ENCODE measurements at regions not wholly inside any gene's neighbourhood (a gene's known extent, or its start where the extent isn't known, plus 50 kb on each side); places are given as distances from the start of the nearest gene placed in this dataset.
"Not testable (repeated sequence)": the region's sequence is repeated elsewhere in the genome, so short reads cannot be mapped to it uniquely, and the experiment has no call there.

DNA sequence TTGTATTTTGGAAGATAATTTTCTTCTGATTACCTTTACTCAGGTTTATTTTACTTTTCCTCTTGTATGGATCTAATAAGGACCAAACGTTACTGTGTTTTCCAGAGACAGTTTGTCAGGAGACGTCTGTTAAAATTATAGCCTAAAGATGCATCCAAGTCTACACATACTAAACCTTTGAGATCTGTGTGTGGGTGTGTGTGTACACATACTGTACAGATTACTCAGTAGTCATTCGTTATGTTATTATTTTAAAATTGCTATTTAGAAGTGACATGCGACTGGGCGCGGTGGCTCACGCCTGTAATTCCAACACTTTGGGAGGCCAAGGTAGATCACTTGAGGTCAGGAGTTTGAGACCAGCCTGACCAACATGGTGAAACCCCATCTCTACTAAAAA, 51.6 kb upstream of the CNTLN start:
- DNase-seq (ENCODE audit: low read depth in 4 of 4, low spot score in 3 of 4): no peak

DNA sequence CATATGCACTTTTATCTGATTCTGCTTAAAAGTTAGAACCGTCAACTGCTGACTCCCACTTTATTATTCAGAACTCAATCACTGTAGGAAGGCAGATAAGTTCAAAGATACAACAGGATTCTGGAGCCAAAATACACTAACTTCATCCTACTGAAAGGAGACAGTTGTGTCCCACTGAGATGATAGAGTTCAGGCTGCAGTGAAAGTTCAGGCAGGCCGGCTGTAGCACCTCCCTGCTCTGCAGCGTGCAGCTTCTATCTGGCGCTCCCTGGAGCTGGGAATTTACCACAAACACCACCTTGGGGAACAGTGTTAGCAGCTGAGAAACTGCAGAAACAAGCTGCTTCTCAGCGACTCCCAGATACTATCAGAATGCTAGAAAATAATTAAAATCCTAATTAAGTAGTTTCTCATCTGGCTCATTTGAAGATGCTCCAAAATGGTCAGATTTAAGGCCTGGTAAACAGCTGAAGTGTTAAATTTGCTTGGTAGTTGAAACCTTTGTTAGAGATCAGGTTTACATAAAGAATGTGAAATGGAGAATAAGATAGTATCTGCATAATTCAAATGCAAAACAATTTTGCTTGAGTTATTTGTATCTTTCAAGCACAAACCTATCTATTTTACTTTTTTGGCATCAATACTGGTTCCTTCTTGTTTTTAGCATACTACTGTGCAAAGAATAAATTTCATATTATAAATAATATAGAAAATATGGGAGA, 52.3 kb upstream of the CNTLN start:
- no peak for DNase-seq (ENCODE audit: low read depth in 4 of 4, low spot score in 3 of 4)

DNA sequence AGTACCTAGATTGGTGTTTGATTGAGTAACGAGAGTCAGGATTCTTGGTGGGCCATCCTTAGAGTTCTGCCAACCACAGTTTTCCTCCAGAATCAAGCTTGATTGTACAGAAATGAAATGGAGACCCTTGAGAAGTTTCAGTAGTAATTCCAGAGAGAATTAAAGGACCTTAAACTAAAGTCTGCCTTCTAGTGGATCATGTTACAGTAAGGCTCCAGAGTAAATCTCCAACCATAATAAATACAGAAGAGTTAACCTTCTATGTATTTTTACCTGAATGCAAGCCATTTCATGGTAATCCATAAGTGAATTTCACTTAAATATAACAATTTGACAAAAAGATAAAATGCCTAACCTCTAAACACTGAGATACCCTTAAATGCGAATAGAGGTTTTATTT, 53.0 kb upstream of the CNTLN start:
- no peak for DNase-seq (ENCODE audit: low read depth in 4 of 4, low spot score in 3 of 4)

DNA sequence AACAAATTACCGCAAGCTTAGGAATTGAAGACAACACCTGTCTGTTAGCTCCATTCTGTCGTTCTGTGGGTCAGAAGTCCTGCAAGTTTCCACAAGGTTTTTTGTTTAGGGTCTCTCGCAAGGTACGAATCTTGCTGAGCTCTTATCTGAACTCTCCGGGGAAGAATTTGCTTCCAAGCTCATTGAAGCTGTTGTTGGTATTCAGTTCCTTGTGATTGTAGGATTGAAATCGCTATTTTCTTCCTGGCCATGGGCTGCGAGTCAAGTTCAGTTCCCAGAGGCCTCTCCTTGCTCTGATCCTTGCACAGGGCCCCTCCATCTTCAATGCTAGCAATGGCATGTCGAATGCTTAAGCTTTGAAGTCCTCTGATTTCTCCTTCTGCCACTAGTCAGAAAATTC, 53.5 kb upstream of the CNTLN start:
- DNase-seq (ENCODE audit: low read depth in 4 of 4, low spot score in 3 of 4): no peak

DNA sequence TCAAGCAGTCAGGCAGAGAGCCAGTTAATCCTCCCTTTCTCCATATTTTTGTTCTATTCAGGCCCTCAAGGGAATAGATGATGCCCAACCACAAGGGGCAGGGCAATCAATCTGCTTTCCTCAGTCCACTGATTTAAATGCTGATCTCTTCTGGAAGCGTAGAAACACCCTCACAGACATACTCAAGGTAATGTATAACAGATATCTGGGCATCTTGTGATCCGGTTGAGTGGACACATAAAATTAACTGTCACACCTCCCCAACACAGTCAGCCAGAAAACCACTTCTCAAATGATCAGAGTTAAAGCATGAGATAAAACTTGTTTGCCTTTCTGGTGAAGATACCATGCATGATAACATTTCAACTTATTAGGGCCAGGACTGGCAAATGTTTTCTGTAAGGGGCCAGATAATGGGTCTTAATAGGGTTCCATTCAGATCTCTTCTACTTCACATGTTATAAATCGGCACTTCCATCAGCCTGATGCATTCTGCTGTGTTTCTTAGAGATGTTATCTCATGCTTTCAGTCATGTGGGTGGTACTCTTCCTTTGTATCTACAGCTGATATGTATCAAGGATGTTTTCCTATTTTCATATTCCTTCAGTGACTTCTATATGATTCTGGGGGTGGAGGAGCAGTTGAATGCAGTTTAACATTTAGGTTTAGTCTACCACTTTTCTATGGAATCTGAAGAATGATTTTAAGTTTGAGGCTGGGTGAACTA, 58.9 kb upstream of the CNTLN start:
- DNase-seq (ENCODE audit: low read depth in 4 of 4, low spot score in 3 of 4): no peak

DNA sequence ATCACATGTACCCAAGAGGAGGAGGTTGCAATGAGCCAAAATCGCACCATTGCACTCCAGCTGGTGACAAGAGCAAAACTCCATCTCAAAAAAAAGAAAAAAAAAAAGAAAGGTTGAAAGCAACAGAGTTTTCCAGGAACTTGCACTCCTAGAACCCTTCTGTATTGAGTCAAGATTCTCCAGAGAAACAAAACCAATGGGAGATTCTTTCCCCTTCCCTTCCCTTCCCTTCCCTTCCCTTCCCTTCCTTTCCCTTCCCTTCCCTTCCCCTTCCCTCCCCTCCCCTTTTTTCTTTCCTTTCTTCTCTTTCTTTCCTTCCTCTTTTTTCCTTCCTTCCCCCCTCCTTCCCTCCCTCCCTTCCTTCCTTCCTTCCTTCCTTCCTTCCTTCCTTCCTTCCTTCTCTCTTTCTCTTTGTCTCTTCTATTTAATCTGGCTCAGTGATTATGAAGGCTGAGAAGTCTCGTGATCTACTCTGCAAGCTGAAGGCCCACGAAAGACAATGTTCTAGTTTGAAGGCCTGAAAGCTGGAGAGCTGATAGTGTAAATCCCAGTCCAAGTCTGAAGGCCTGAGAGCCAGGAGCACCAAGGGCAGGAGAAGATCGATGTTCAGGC, 59.6 kb upstream of the CNTLN start:
- no peak for DNase-seq (ENCODE audit: low read depth in 4 of 4, low spot score in 3 of 4)

DNA sequence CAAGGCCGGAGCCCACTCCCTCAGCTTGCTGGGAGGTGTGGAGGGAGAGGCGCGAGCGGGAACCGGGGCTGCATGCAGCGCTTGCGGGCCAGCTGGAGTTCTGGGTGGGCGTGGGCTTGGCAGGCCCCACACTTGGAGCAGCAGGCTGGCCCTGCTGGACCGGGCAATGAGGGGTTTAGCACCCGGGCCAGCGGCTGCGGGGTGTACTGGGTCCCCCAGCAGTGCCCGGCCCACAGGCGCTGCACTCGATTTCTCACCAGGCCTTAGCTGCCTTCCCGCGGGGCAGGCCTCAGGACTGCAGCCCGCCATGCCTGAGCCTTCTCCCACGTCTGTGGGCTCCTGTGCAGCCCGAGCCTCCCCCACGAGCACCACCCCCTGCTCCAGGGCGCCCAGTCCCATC, 62.3 kb upstream of the CNTLN start:
- not testable (repeated sequence) for DNase-seq (ENCODE audit: low read depth in 4 of 4, low spot score in 3 of 4)

DNA sequence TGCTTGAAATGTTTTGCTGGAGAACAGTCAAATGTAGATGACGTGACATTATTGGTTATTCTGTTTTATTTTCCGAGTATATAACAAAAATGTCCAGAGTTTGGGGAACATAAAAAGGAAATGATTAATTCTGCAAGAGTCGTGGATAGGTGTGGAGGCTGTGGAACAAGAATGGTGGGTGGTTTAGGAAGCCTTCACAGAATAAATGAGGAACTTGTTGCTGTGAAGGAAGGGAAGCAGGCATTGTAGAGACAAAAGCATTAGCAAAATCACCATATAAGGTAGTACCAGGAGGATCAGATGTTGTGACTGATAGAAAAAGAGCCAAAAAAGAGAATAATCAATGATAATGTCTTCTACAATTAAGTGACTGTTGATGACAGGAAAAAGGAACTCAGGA, 66.2 kb upstream of the CNTLN start:
- no peak for DNase-seq (ENCODE audit: low read depth in 4 of 4, low spot score in 3 of 4)

DNA sequence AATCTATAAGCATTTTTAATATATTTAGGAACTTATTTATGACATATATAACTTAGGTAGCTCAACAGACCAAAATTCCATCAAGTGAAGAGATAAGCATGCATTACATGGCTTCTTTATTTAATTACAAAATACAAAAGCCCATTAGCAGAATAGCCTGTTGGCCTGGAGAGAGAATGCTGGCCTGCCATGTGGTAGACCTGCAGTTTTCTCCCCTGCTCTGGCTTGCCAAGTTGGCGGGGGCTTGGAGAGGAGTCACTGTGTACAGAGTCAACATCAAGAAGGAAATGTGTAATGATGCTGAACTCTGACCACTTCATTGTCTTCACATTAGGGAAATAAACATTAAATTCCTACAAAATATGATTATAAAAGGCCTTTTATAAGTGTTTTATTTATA, 69.8 kb upstream of the CNTLN start:
- no peak for DNase-seq (ENCODE audit: low read depth in 4 of 4, low spot score in 3 of 4)

DNA sequence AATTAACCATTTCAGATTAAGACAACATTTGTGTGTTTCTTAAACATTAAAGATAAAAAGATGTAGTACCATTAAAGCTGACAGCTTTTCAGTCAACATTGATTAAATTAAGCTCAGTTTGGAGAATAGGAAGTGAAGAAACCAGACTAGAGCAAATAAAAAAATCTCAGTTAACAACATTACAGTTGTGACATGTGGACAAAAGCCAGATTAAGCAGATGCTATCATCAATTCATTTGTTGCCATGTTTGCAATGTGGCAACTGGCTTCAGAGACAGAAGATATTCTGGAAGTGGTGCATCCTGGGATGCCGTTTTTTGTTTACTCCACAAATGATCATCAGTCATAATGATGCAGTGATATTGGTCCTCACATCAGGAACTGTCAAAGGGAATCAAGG, 70.3 kb upstream of the CNTLN start:
- DNase-seq (ENCODE audit: low read depth in 4 of 4, low spot score in 3 of 4): no peak

DNA sequence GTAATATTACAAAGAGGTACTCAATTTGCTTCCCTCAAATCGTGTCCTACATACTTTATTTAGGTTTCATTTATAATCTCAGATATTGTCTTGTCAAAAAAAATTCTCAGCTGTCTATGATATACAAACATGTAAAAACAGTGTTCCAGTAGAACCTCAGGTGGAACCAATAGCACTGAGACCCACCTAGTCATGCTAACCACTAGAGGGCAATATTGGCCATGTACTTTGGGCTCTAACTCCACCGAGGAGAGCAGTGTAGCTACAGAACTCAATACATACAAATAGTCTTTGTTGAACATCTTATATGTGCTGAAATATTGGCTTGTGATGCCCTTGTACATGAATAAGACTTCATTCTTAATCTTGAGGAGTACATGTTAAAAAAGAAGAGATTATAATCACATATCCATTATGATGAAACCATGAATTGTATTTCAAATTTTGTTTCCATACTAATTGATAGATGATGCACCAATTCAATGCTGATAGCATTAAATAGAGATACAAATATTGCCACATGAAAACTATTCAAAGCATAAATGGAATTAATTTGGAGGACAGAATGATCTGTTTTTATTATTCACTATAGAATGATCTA, 71.2 kb upstream of the CNTLN start:
- no peak for DNase-seq (ENCODE audit: low read depth in 4 of 4, low spot score in 3 of 4)

DNA sequence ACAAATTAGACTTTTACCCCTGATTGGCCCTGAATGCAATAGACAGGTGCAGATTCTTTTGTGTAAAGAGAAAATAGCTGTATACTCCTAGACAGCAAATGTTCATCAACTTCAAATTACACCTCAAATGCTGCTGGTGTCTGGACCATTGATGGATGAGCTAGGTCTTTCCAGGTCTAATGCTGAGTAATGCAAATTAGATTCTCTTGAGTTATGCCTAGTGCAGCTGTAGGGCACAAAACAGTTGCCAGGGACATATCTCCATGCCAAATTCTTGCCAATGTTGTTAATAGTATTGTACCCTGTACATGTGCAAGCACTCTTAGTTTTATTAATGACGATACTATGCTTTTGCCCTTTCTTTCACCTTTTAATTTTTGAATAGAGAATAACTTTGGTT, 72.3 kb upstream of the CNTLN start:
- no peak for DNase-seq (ENCODE audit: low read depth in 4 of 4, low spot score in 3 of 4)

DNA sequence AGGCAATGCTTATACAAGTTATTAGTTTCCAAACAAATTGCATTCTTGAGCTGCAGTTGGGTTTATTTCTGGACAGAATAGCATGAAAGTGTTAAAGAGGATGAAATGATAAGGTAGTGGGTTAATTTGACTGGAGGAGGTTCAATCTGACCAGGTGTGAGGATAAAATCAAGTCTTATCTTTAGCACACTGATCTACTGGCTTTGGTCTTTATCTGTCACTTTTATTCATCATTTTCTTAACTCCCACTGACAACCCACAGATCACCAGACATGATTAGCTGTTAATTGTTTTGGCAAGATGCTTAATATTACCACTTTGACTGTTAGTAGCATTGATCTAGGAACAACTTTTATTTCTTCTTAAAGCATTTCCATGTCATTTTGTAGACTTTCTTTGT, 74.4 kb upstream of the CNTLN start:
- DNase-seq (ENCODE audit: low read depth in 4 of 4, low spot score in 3 of 4): no peak

DNA sequence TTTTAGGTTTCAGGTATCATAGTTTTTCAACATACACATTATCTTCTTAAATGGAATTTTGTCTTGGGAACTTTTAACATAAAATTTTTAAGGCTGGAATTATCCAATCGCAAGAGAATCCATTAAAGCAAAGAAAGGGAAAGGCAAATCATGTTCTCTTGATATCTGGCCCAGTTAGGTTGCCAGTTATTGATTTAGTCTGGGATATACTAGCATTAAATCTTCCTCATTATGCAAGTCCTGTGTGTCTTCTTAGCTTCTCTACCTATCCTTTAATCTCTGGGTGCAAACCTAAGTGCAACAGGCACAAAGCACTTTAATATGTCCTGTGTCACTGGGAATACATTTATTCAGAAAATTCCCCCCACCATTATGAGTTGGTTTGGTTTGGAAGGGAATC, 75.4 kb upstream of the CNTLN start:
- no peak for DNase-seq (ENCODE audit: low read depth in 4 of 4, low spot score in 3 of 4)

DNA sequence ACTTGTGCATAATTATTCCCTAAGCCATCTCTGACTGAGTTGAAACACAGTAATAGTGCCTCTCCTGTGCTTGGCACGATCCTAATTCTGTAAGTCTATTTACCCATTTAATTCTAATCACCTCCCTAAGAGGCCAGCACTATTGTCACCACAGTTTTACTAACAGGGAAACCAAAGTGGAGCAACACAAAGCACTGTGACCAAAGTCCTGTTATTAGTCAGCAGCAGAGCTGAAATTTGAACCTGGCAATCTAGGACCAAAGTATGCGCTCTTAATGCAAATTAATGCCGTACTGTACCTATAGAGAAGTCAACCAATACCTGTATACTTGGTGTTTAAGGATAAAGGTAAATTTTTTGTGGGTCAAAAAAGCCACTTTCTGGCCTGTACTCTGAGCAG, 77.1 kb upstream of the CNTLN start:
- DNase-seq (ENCODE audit: low read depth in 4 of 4, low spot score in 3 of 4): no peak

DNA sequence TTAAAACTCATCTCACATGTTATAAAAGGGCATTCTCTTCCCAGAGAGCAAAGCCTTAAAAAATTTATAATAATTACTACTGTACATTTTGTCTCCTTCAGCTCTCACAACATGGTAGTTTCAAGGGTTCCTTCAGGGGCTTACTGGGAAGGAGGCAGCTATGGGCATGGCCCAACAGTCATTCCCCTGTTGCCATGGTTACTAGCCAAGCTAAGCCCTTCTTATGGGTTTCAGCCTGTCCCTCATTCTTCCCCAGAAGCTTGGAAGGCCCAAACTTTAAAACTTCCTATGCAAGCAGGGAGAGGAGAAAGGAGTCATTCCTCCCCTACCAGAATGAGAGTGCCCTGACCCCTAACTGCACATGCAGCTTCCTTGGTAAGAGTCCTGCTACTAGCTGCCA, 82.2 kb upstream of the CNTLN start:
- no peak for DNase-seq (ENCODE audit: low read depth in 4 of 4, low spot score in 3 of 4)

DNA sequence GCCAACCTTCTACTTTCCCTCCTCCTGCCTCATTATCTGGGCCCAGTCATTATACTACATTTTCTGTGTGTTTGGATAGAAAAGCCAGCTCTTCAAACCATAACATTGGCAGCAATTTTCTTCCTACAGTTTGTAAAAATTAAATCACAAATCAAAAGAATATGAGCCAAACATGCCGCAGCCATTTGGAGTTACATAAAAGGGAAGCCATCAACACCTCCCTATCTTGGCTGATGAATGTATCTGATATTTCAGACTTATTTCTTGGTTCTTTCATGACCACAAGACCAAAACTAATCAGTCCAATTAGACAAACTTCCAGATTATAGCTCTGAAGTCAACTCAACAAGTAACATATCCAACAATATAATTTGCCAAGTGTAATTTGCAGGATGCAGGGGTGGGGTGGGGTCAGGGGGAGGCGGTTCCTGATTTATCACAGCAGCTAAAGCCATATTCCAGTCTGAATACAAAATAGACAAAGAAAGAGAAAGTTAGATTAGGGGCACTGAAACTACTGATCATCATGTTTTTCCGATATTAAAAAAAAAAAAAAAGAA, 89.4 kb upstream of the CNTLN start:
- no peak for DNase-seq (ENCODE audit: low read depth in 4 of 4, low spot score in 3 of 4)

DNA sequence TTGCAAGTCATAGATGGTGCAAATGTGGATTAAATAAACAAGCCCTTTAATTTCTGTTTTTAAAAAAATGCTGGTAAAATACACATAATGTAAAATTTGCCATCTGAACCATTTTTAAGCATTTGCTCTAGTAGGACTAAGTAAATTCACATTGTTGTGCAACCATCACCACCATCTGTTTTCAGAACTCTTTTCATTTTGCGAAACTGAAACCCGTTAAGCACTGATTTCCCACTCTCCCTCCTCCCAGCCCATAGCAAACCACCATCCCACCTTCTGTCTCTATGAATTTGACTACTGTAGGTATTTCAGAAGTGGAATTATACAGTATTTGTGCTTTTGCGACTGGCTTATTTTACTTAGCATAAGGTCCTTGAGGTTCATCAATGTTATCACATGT, 103.3 kb upstream of the CNTLN start:
- DNase-seq (ENCODE audit: low read depth in 4 of 4, low spot score in 3 of 4): no peak

DNA sequence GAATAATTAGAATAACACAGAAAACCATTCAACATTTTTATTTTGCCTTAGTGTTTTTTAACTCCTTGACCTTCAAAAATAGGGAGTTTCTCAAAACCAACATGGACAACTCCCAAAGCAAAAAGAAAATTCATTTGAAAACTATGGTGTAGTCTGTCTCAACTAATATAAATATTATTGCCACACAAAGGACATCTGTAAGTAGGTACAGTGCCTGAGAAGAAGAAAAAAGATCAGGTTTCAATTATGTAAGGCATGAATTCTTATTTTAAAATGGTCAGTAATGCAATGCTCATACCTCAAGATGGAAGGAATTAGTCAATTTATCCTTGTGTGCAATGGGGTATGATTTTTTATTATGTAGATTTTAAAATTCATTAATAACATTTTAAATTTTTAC, 109.6 kb upstream of the CNTLN start:
- DNase-seq (ENCODE audit: low read depth in 4 of 4, low spot score in 3 of 4): no peak

DNA sequence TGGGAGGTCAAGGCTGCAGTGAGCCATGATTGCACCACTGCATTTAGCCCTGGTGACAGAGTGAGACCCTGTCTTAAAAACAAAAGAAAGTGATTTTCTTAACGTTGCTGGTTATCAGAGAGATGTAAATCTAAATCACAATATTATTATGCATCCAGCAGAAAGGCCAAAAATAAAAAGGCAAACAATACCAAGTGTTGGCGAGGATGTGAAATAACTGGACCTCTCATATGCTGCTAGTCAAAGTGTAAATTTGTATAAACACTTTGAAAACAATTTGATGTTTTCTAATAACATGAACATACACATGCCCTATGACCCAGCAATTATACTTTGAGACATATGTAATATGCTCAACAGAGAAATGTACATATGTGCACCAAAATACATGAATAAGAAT, 110.7 kb upstream of the CNTLN start:
- no peak for DNase-seq (ENCODE audit: low read depth in 4 of 4, low spot score in 3 of 4)

DNA sequence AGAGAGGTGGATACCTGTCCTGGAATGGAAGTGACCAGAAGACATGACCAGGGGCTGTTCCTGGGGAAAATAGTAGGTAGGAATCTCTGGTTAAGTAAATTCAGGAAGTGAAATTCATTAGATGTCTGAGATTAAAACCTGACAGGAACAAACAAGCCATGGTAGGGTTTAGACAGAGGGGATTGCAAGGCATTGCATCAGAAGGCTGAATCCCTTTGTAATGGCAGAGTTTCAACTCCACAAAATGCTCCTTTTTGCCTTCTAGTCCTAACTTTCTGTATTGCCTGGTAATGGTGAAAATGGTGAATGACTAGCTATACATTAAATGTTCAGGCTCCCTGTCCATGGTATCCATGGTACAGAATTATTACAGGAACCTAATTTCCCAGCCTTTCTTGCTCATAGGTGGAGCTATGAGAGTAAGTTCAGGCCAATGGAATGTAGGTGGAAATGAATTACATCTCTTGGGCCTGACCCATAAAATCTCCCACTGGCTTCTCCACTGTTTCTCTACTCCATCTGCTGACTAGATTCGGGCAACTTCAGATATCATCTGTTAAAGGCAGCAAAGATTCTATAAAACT, 113.4 kb upstream of the CNTLN start:
- no peak for DNase-seq (ENCODE audit: low read depth in 4 of 4, low spot score in 3 of 4)

All from left renal pelvis (tissue), 4 donors.